ENCODE measurements at regions not wholly inside any gene's neighbourhood (a gene's known extent, or its start where the extent isn't known, plus 50 kb on each side); places are given as distances from the start of the nearest gene placed in this dataset.

GRCh38 chr10:107873007-107873406, 708.5 kb upstream of the SORCS1 start:
- no peak for TF ChIP-seq CTCF (IDR thresholded peaks at IDR 0.05)
- TF ChIP-seq POLR2A (IDR thresholded peaks at IDR 0.05) = no peak

Data from testis (tissue), 2 donors.